Astrocyte of the spinal cord (primary cell): ENCODE measurements at regions not wholly inside any gene's neighbourhood (a gene's known extent, or its start where the extent isn't known, plus 50 kb on each side); places are given as distances from the start of the nearest gene placed in this dataset.
"Not testable (repeated sequence)": the region's sequence is repeated elsewhere in the genome, so short reads cannot be mapped to it uniquely, and the experiment has no call there.

Experiments
- DNase-seq: peaks from one replicate; pipeline ENCODE4 v3.0.0; 2011; ENCODE audit warnings: low read depth, low spot score
- H3K4me3 ChIP-seq: 2 replicates; pipeline ENCODE4 v1.5.1; 2011; ENCODE audit warnings: low read depth, mild to moderate bottlenecking, low read length, moderate library complexity
- CTCF ChIP-seq: IDR thresholded peaks from 2 replicates; pipeline ENCODE4 v1.5.1; 2012; ENCODE audit warnings: low read depth, mild to moderate bottlenecking, low read length, inconsistent platforms
- in situ Hi-C: cut with HindIII; loops from 2 replicates; pipeline ENCODE4 v1.10.0; 2017; ENCODE audit warnings: low sequenced_read_pairs

- no peak for DNase-seq
- in situ Hi-C loops = no loop called here
- H3K4me3 ChIP-seq = no peak overlapping the region
- no peak for TF ChIP-seq CTCF
Observed at GRCh38 chr18:61639886-61640285, 252.9 kb downstream of the RNF152 start.

GRCh38 chr18:61637905-61638595, 254.8 kb downstream of the RNF152 start:
- in situ Hi-C loops = no loop called here
- no peak for DNase-seq
- TF ChIP-seq CTCF = no peak
- H3K4me3 ChIP-seq = no peak overlapping the region

GRCh38 chr18:61637319-61637718, 255.5 kb downstream of the RNF152 start:
- no peak overlapping the region for H3K4me3 ChIP-seq
- in situ Hi-C loops = no loop called here
- DNase-seq = no peak
- TF ChIP-seq CTCF = no peak

- no peak overlapping the region for H3K4me3 ChIP-seq
- TF ChIP-seq CTCF = peak; percentile 92
- in situ Hi-C loops = no loop called here
- peak; percentile 67 for DNase-seq
Observed at GRCh38 chr18:61635901-61636528, 256.8 kb downstream of the RNF152 start.

- DNase-seq = no peak
- in situ Hi-C loops = no loop called here
Observed at GRCh38 chr18:61628085-61628484, 264.7 kb downstream of the RNF152 start.

GRCh38 chr18:61624631-61625030, 268.2 kb downstream of the RNF152 start:
- DNase-seq, in situ Hi-C loops, H3K4me3 ChIP-seq: not testable (repeated sequence)

More at GRCh38 chr18:61628085-61628484, 264.7 kb downstream of the RNF152 start:
- no peak overlapping the region for H3K4me3 ChIP-seq
- TF ChIP-seq CTCF = no peak

GRCh38 chr18:61619783-61620182, 273.0 kb downstream of the RNF152 start:
- TF ChIP-seq CTCF = no peak
- in situ Hi-C loops = no loop called here
- H3K4me3 ChIP-seq = no peak overlapping the region
- DNase-seq = no peak
